AG04449 (cell line): ENCODE measurements at regions not wholly inside any gene's neighbourhood (a gene's known extent, or its start where the extent isn't known, plus 50 kb on each side); places are given as distances from the start of the nearest gene placed in this dataset.
"Not testable (repeated sequence)": the region's sequence is repeated elsewhere in the genome, so short reads cannot be mapped to it uniquely, and the experiment has no call there.

ENCODE experiments used
- CTCF ChIA-PET: fragments of 350-600 bp; formaldehyde crosslinking; extraction: SDS; loops from one replicate; lab custom pipeline; 2021; ENCODE audit warnings: antibody characterized with exemption; lab: Yijun Ruan, JAX
- POLR2A ChIA-PET: fragments of 400-600, 350-600 bp; formaldehyde crosslinking; extraction: SDS; loops from one replicate; lab custom pipeline; 2020; ENCODE audit warnings: antibody characterized with exemption, inconsistent platforms; lab: Yijun Ruan, JAX
- DNase-seq: peaks from one replicate; pipeline ENCODE4 v3.0.0-alpha.2; 2010; ENCODE audit warnings: low read depth, low spot score
- H3K4me3 ChIP-seq: 2 replicates; pipeline ENCODE4 v1.5.1; 2011; ENCODE audit warnings: low read depth, mild to moderate bottlenecking, control low read depth, low read length
- CTCF ChIP-seq: IDR thresholded peaks from one replicate; pipeline ENCODE4 v1.5.1; 2011; ENCODE audit warnings: mild to moderate bottlenecking, moderate library complexity, low read length, control low read depth, inconsistent platforms; ENCODE audit not compliant: insufficient read depth; ENCODE audit errors: missing control alignments

GRCh38 chr11:90699791-90700400, 477.0 kb upstream of the CHORDC1 start:
- DNase-seq, result no peak
- POLR2A ChIA-PET, result no interaction called here
- CTCF ChIA-PET, result no interaction called here
- H3K4me3 ChIP-seq, result no peak overlapping the region
- TF ChIP-seq CTCF, result no peak

DNA sequence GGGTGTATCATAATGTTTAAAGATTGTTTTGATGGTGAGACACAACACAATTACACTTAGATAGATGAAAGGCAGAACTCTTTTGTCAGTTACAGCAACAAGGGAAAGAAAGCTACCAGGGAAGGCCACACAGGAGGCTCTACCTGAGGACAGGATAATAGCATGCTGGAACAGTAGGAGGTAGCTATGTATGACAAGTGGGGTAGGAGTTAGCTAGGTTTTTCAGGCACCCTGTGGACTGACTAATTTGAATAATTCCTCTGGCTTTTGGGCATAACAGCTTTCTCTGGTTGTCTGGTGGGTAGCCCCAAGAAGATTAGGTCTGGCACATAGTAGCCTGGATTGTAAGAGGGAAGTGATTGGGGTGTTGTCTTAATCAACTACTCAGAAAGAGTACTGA, 475.4 kb upstream of the CHORDC1 start:
- ChIA-PET CTCF (no interaction called here), POLR2A (no interaction called here)

DNA sequence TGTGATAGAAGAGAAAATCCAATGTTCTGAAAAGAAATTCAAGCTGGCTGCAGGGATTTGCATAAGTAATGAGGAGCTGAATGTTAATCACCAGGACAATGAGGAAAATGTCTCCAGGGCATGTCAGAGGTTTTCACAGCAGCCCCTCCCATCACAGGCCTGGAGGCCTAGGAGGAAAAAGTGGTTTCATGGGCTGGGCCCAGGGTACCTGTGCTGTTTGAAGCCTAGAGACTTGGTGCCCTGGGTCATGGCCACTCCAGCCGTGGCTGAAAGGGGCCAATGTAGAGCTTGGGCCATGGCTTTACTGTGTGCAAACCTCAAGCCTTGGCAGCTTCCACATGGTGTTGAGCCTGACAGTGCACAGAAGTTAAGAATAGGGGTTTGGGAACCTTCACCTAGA, 452.6 kb upstream of the CHORDC1 start:
- POLR2A ChIA-PET, CTCF ChIA-PET, DNase-seq, H3K4me3 ChIP-seq: not testable (repeated sequence)

More for the DNA sequence above, 475.4 kb upstream of the CHORDC1 start:
- DNase-seq, result no peak
- no peak for TF ChIP-seq CTCF
- H3K4me3 ChIP-seq, result no peak overlapping the region

GRCh38 chr11:90669094-90669493, 446.2 kb upstream of the CHORDC1 start:
- POLR2A ChIA-PET, result no interaction called here
- CTCF ChIA-PET, result no interaction called here
- TF ChIP-seq CTCF, result no peak
- H3K4me3 ChIP-seq, result no peak overlapping the region
- no peak for DNase-seq

DNA sequence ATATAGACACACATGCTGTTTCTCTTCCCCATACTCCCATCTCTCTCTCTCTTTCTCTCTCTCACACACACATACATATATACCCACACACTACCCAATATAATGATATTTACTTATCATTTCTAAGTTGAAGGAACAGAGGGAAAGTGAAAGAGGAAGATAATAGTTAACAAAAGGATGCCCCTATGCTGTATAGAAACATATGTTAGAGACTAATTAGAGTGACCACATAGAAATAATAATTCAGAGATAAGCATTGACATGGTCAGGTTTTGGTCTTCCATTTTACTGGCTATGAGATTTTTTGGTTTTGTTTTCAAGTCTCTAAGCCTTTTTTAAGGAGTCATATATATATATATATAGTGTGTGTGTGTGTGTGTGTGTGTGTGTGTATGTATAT, 445.7 kb upstream of the CHORDC1 start:
- ChIA-PET CTCF (no interaction called here), POLR2A (no interaction called here)
- no peak for TF ChIP-seq CTCF
- no peak for DNase-seq
- no peak overlapping the region for H3K4me3 ChIP-seq

DNA sequence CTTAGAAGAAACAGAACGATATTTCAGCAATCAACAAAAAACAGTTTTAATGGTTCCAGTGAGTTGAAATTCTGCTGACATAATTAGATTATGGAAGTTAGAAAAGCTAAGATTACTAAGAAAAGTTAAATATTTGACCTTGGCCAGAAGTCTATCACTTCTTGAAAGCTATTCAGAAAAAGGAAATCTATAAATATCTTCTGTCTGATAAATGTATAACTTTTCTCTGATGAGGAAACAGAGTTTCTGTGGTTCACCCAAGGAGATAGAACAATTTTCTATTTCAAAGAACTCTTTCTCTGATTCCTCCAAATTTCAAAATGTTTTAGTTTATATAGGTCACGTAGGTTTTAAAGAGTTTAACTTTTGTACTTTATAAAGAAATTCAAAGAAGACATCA, 438.4 kb upstream of the CHORDC1 start:
- no peak for TF ChIP-seq CTCF
- ChIA-PET CTCF (no interaction called here), POLR2A (no interaction called here)
- DNase-seq, result no peak
- H3K4me3 ChIP-seq, result no peak overlapping the region

DNA sequence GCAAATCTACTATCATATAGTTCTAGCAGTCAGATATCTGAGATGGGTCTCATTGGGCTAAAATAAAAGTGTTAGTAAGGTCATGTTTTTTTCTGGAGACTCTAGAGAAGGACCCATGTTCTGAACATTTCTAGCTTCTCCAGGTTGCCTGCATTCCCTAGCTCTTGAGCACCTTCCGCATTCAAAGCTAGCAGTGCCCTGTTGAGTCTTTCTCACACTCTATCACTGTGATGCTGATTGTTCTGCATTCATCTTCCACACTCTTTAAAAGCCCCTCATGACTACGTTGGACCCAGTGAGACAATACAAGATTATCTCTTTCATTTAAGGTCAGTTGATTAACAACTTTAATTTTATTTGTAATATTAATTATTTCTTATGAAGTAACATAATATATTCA, 433.3 kb upstream of the CHORDC1 start:
- CTCF ChIA-PET, result no interaction called here
- DNase-seq, result no peak
- POLR2A ChIA-PET, result no interaction called here
- no peak overlapping the region for H3K4me3 ChIP-seq
- TF ChIP-seq CTCF, result no peak
